Progenitor cell of endocrine pancreas (in vitro differentiated cells): ENCODE measurements at regions not wholly inside any gene's neighbourhood (a gene's known extent, or its start where the extent isn't known, plus 50 kb on each side); places are given as distances from the start of the nearest gene placed in this dataset.

Experiments used
- DNase-seq: peaks from one replicate; pipeline ENCODE4 v3.0.0; 2021; ENCODE audit warnings: low spot score; ENCODE audit not compliant: unreplicated experiment
- H3K27ac Mint-ChIP-seq: 2 replicates; pipeline ENCODE4 v1.8.0; 2021; ENCODE audit warnings: mild to moderate bottlenecking, moderate library complexity, mixed read lengths
- H3K27me3 Mint-ChIP-seq: 2 replicates; pipeline ENCODE4 v1.8.0; 2021; ENCODE audit warnings: mixed read lengths
- H3K36me3 Mint-ChIP-seq: 2 replicates; pipeline ENCODE4 v1.8.0; 2022; ENCODE audit warnings: mixed read lengths; ENCODE audit not compliant: insufficient read depth
- H3K4me1 Mint-ChIP-seq: 2 replicates; pipeline ENCODE4 v1.8.0; 2021; ENCODE audit warnings: low read depth, mixed read lengths
- H3K4me3 Mint-ChIP-seq: 2 replicates; pipeline ENCODE4 v1.8.0; 2021; ENCODE audit warnings: low read depth, mild to moderate bottlenecking, moderate library complexity, mixed read lengths
- H3K9me3 Mint-ChIP-seq: 2 replicates; pipeline ENCODE4 v1.8.0; 2021; ENCODE audit warnings: low read depth, mixed read lengths
- CTCF ChIP-seq: fragments of 200-600 bp; sonication (generic); IDR thresholded peaks from one replicate; pipeline ENCODE4 v1.5.0; 2021; ENCODE audit warnings: antibody characterized with exemption, mild to moderate bottlenecking; ENCODE audit not compliant: unreplicated experiment

GRCh38 chr15:94547711-94548110 lies 316.4 kb downstream of the MCTP2 start:
- H3K36me3 Mint-ChIP-seq: no peaks in the 10 kb centered on the region
- no peak overlapping the region for H3K4me3 Mint-ChIP-seq
- H3K9me3 Mint-ChIP-seq: no peaks in the 10 kb centered on the region
- H3K27me3 Mint-ChIP-seq: no peaks in the 10 kb centered on the region
- TF ChIP-seq CTCF: no peak
- DNase-seq: no peak
- H3K27ac Mint-ChIP-seq: no peak overlapping the region
- H3K4me1 Mint-ChIP-seq: peaks cover 1% of the 10 kb centered on the region

GRCh38 chr15:94555841-94556519 lies 324.6 kb downstream of the MCTP2 start:
- no peak for DNase-seq
- Mint-ChIP-seq H3K36me3 (no peaks in the 10 kb centered on the region), H3K9me3 (peaks cover 3% of the 10 kb centered on the region), H3K27me3 (peaks cover 6% of the 10 kb centered on the region), H3K4me3 (no peak overlapping the region), H3K27ac (no peak overlapping the region), H3K4me1 (no peaks in the 10 kb centered on the region)
- no peak for TF ChIP-seq CTCF

GRCh38 chr15:94561036-94561689 lies 329.8 kb downstream of the MCTP2 start:
- Mint-ChIP-seq H3K4me3 (no peak overlapping the region), H3K27ac (no peak overlapping the region), H3K36me3 (no peaks in the 10 kb centered on the region), H3K9me3 (peaks cover 15% of the 10 kb centered on the region), H3K27me3 (peaks cover 6% of the 10 kb centered on the region), H3K4me1 (no peaks in the 10 kb centered on the region)
- no peak for DNase-seq
- no peak for TF ChIP-seq CTCF

GRCh38 chr15:94563456-94563855 lies 332.1 kb downstream of the MCTP2 start:
- Mint-ChIP-seq H3K36me3 (no peaks in the 10 kb centered on the region), H3K27ac (no peak overlapping the region), H3K27me3 (peaks cover 6% of the 10 kb centered on the region), H3K4me1 (no peaks in the 10 kb centered on the region), H3K9me3 (peaks cover 15% of the 10 kb centered on the region), H3K4me3 (no peak overlapping the region)
- TF ChIP-seq CTCF: no peak
- no peak for DNase-seq

GRCh38 chr15:94576889-94577533 lies 345.6 kb downstream of the MCTP2 start:
- Mint-ChIP-seq H3K9me3 (no peaks in the 10 kb centered on the region), H3K27me3 (peaks cover 14% of the 10 kb centered on the region), H3K4me1 (no peaks in the 10 kb centered on the region), H3K36me3 (no peaks in the 10 kb centered on the region), H3K4me3 (no peak overlapping the region), H3K27ac (no peak overlapping the region)
- peak; percentile 51 for TF ChIP-seq CTCF
- DNase-seq: no peak
